ENCODE measurements at regions not wholly inside any gene's neighbourhood (a gene's known extent, or its start where the extent isn't known, plus 50 kb on each side); places are given as distances from the start of the nearest gene placed in this dataset.

- TF ChIP-seq, protein P1, sequence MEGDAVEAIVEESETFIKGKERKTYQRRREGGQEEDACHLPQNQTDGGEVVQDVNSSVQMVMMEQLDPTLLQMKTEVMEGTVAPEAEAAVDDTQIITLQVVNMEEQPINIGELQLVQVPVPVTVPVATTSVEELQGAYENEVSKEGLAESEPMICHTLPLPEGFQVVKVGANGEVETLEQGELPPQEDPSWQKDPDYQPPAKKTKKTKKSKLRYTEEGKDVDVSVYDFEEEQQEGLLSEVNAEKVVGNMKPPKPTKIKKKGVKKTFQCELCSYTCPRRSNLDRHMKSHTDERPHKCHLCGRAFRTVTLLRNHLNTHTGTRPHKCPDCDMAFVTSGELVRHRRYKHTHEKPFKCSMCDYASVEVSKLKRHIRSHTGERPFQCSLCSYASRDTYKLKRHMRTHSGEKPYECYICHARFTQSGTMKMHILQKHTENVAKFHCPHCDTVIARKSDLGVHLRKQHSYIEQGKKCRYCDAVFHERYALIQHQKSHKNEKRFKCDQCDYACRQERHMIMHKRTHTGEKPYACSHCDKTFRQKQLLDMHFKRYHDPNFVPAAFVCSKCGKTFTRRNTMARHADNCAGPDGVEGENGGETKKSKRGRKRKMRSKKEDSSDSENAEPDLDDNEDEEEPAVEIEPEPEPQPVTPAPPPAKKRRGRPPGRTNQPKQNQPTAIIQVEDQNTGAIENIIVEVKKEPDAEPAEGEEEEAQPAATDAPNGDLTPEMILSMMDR (IDR thresholded peaks at IDR 0.05), result no peak
- TF ChIP-seq POLR2A (IDR thresholded peaks at IDR 0.05), result no peak
Measured at GRCh38 chr4:10809905-10810304, 125.3 kb upstream of the CLNK start.
